GM18499 (cell line): ENCODE measurements at regions not wholly inside any gene's neighbourhood (a gene's known extent, or its start where the extent isn't known, plus 50 kb on each side); places are given as distances from the start of the nearest gene placed in this dataset.

ENCODE experiments used
- ATAC-seq: cut with Tn5 transposase; IDR thresholded peaks from one replicate; pipeline ENCODE4 v1.9.1; 2021; ENCODE audit warnings: moderate number of reproducible peaks; ENCODE audit not compliant: insufficient read depth, unreplicated experiment

DNA sequence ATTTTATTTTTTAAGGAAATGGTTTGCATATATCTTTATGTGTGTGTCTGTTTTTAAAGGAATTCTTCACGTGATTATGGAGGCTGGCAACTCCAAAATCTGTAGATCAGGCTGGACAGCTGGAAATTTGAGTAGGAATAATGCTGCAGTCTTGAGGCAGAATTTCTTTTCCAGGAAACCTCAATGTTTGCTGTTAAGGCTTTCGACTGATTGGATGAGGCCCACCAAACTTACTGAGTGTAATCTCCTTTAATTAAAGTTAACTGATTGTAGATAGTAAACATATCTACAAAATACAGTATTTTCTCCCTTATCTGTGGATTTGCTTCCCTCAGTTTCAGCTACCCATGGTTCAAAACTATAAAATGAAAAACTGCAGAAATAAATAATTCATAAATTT is 883.1 kb downstream of the TTLL7 start:
- ATAC-seq, result no peak

- ATAC-seq, result no peak
Observed at GRCh38 chr1:83114136-83114834, 884.6 kb downstream of the TTLL7 start.

DNA sequence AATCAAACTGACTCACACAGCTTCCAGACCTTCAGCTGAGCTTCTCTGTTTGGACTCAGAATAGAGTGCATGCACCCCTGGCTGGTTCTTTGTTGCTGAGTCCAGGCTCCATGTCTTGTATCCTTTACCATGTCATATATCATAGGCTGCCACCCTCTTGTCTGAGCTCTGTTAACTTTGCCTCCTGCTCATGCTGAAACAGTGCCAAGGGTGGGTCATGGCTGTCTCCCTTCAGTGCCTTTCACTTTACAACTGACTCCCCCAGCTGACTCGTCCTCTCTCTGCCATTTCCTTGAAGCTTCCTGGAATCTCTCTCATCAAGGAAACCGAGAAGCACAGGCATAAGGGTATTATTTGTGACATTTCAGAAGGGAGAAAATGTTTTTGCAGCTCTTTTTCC is 885.3 kb downstream of the TTLL7 start:
- no peak for ATAC-seq

DNA sequence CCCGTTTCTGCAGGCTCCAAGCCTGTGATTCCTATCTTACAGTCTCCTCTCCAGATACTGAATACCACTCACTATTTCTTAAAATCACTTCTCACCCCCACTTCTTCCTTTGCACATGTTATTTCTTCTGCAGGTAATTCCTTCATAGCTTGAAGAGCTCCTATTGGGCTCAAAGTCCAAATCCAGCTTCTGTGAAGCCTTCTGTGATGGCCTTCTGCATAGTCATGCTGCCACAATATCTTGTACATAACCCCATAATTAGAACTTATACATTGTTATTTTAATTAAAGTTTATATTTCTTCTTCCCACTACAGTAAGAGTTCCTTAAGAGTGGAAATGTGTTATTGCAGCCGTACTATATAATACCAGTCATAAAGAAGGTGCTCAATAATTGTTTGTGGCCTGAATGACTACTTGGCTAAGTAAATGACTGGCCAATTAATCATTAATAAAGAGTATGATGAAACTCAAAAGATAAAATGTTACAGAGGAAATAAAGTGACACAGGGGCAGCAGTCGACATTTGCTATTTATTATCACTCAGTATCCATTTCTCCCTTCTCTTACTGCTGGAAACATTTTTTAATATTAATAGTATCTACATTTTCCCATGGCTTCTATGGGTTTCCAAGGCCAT is 886.6 kb downstream of the TTLL7 start:
- no peak for ATAC-seq

- no peak for ATAC-seq
Observed at GRCh38 chr1:83110156-83110555, 888.8 kb downstream of the TTLL7 start.

DNA sequence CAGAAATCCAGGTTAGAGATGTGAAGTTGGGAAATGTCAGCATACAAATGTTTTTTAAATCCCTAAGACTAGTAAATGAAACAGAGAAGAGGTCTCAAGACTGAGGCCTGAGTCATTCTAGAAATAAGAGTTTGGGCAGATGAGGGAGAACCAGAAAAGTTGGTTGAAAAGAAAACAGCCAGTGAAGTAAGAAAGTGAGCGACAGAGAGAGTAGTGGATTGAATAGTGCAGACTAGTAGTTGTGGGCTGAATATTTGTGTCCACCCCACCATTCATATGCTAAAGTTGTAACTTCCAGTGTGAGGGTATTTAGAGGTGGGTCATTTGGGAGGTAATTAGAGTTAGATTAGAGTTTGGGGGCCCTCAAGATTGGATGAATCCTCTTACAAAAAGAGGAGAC is 889.2 kb downstream of the TTLL7 start:
- no peak for ATAC-seq

DNA sequence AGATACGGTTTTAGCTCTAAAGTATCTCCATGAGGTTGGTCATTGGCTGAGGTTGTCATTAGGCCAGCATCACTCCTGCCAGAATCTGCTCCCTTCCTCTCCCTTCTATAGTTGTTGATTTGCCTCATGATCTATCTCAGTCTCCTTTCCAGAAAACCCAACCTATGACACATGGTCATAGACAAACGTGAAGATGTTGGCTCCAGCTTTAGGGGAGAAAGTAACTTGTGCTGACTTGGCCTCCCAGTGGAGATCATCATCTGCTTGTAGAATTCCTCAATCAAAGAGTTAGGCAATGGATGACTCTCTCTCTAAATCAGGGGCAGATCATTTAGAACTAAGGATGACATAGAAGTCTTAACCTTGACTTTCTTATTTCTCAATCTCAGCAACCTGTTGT is 894.4 kb downstream of the TTLL7 start:
- no peak for ATAC-seq

DNA sequence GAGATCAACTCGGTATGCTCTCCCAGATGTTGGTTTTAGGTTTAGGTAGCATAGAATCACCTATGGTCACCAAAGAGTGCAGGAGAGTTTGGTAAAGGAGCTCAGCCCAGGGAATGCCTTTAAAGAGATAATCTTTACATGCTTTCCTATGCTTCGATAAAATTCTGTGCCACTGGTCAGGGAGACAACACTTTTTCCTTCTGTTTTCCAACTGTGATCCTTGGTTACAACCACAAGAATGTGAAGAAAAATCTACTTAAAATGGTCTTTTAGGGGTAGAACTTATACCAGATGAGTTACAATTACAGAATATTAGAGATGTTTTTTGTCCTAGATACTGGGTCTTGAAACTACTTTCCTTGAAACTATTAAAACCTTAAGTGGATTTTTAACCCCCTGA is 895.6 kb downstream of the TTLL7 start:
- no peak for ATAC-seq

DNA sequence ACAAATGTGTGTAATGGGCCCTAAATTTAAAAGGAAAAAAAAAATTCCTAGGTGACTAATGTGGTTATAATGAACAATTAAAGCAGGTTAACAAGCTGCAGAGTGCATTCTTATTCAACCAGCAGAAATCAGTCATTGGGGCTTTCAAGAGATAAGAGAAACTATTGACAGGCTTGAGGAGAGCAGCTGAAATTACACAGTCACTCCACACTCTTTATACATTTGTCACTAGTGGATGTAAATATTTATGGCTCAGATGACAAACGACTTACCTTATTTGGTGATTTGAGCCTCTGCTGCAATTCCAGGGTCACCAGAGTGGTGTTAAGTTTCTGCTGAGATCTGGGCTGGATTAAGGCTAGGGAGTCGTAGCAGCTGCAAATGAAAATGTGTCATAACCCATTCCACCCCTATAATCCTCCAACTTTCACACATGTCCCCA is 896.3 kb downstream of the TTLL7 start:
- no peak for ATAC-seq

- ATAC-seq, result no peak
Observed at GRCh38 chr1:83101406-83101805, 897.5 kb downstream of the TTLL7 start.

GRCh38 chr1:83100133-83100532 is 898.8 kb downstream of the TTLL7 start:
- no peak for ATAC-seq

- ATAC-seq, result no peak
Observed at GRCh38 chr1:83098791-83099190, 900.1 kb downstream of the TTLL7 start.

- ATAC-seq, result no peak
Observed at GRCh38 chr1:83098131-83098530, 900.8 kb downstream of the TTLL7 start.

DNA sequence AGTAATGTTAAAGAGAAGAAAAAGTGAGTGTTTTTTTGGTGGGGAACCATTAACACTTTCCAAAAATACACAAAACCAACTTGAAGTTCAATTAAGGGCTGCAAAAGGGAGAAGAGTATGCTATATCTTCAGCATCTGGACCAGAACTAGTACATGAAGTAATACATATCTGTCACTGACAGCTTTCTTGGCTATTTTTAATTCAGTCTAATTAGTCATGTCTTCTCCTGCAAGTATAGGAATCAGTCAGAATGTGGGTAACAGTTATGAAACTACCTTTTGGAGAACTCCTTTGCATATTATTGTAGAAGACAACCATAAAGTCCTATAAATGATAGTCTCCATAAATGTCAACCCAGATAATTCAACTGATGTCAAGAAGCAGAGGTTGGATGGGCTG is 901.2 kb downstream of the TTLL7 start:
- no peak for ATAC-seq

- no peak for ATAC-seq
Observed at GRCh38 chr1:83095570-83095969, 903.4 kb downstream of the TTLL7 start.

DNA sequence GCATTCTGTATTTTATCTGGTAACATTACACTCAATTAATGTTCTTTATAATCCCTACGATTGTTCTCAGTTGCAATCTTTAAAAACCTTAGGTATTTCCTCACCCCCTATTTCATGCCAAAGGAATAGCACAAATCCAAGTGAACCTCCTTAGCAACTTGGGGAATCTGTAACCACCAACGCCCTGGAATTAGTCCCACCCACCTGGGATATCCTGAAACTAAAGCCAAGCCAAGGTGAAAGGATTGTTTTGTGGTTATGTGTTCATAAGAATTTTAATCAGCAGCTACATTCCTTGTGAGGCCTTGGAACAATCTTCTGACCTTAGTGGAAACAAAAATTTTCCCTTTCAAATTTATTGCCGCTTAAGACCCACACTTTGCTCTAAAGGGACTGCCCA is 908.7 kb downstream of the TTLL7 start:
- no peak for ATAC-seq

GRCh38 chr1:83087851-83088250 is 911.1 kb downstream of the TTLL7 start:
- ATAC-seq, result no peak

GRCh38 chr1:83086986-83087512 is 911.9 kb downstream of the TTLL7 start:
- no peak for ATAC-seq

DNA sequence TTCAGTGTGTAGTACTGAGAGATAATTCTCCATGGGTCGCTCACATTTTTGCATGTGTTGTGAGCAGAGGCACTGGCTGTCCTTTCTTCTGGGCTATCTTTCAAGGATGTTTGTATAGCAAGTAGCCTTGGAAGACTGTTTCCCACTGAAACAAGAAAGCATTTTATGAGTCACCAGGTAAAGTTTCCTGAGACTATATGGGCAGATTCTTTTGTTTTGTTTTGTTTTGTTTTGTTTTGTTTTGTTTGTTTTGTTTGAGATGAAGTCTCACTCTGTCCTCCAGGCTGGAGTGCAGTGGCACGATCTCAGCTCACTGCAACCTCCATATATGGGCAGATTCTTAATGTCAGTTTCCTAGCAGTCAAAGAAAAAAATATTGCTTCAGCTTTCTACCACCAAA is 912.6 kb downstream of the TTLL7 start:
- ATAC-seq, result no peak

- ATAC-seq, result no peak
Observed at GRCh38 chr1:83083589-83084224, 915.2 kb downstream of the TTLL7 start.

DNA sequence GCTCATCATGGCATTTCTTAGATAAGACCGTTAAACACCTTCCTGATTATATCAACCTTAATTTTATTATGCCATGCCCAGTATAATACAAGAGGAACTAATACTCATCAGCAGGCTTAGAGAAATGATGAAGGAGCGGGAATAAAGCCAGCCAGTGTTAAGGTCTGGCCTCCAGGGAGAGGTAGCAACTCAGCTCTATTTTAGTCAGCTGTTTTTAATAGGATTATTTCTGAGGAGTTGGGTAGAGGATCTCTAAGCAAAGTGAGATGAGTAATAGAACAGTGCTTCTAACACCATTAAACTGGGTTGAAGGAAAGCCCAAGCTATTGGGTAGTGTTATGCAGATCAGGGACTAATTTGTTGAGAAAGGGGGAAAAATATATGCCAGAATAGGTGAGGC is 921.5 kb downstream of the TTLL7 start:
- no peak for ATAC-seq
